ENCODE measurements at regions not wholly inside any gene's neighbourhood (a gene's known extent, or its start where the extent isn't known, plus 50 kb on each side); places are given as distances from the start of the nearest gene placed in this dataset.

- no peak for DNase-seq (ENCODE audit: low spot score)
- intact Hi-C loops (cut with DNase I) = no loop called here
These were observed 127.7 kb upstream of the RAD23B start for GRCh38 chr9:107155244-107155817.

GRCh38 chr9:107158321-107158720 lies 124.8 kb upstream of the RAD23B start:
- intact Hi-C loops (cut with DNase I) = no loop called here
- DNase-seq (ENCODE audit: low spot score) = no peak

GRCh38 chr9:107161338-107161737 lies 121.7 kb upstream of the RAD23B start:
- intact Hi-C loops (cut with DNase I) = no loop called here
- no peak for DNase-seq (ENCODE audit: low spot score)

- DNase-seq (ENCODE audit: low spot score) = no peak
- intact Hi-C loops (cut with DNase I) = no loop called here
These were observed 119.7 kb upstream of the RAD23B start for GRCh38 chr9:107163370-107163769.

- DNase-seq (ENCODE audit: low spot score) = no peak
- intact Hi-C loops (cut with DNase I) = loop anchor here (10.0 kb wide), 1 partner anchor 1265 kb away; no protein-coding TSS in a partner anchor
These were observed 113.3 kb upstream of the RAD23B start for GRCh38 chr9:107169796-107170195.

GRCh38 chr9:107170801-107171200 lies 112.3 kb upstream of the RAD23B start:
- intact Hi-C loops (cut with DNase I) = loop anchor here (10.0 kb wide), 1 partner anchor 1266 kb away; no protein-coding TSS in a partner anchor
- no peak for DNase-seq (ENCODE audit: low spot score)

- intact Hi-C loops (cut with DNase I) = loop anchor here (10.0 kb wide), 1 partner anchor 1268 kb away; no protein-coding TSS in a partner anchor
- DNase-seq (ENCODE audit: low spot score) = no peak
These were observed 110.7 kb upstream of the RAD23B start for GRCh38 chr9:107172160-107172978.

- intact Hi-C loops (cut with DNase I) = loop anchor here (10.0 kb wide), 1 partner anchor 1268 kb away; no protein-coding TSS in a partner anchor
- no peak for DNase-seq (ENCODE audit: low spot score)
These were observed 110.1 kb upstream of the RAD23B start for GRCh38 chr9:107172979-107173347.

GRCh38 chr9:107173422-107174180 lies 109.5 kb upstream of the RAD23B start:
- DNase-seq (ENCODE audit: low spot score) = no peak
- intact Hi-C loops (cut with DNase I) = loop anchor here (10.0 kb wide), 1 partner anchor 1269 kb away; no protein-coding TSS in a partner anchor

- intact Hi-C loops (cut with DNase I) = loop anchor here (10.0 kb wide), 1 partner anchor 1270 kb away; no protein-coding TSS in a partner anchor
- no peak for DNase-seq (ENCODE audit: low spot score)
These were observed 108.6 kb upstream of the RAD23B start for GRCh38 chr9:107174441-107174840.

GRCh38 chr9:107175041-107175440 lies 108.0 kb upstream of the RAD23B start:
- intact Hi-C loops (cut with DNase I) = loop anchor here (5.0 to 10.0 kb wide), 2 partner anchors 77 to 1270 kb away; no protein-coding TSS in a partner anchor
- DNase-seq (ENCODE audit: low spot score) = no peak

- DNase-seq (ENCODE audit: low spot score) = peak; percentile 77
- intact Hi-C loops (cut with DNase I) = loop anchor here (5.0 to 10.0 kb wide), 2 partner anchors 76 to 1271 kb away; no protein-coding TSS in a partner anchor
These were observed 107.2 kb upstream of the RAD23B start for GRCh38 chr9:107175816-107176435.

GRCh38 chr9:107176436-107177151 lies 106.5 kb upstream of the RAD23B start:
- DNase-seq (ENCODE audit: low spot score) = no peak
- intact Hi-C loops (cut with DNase I) = loop anchor here (5.0 to 10.0 kb wide), 2 partner anchors 76 to 1272 kb away; no protein-coding TSS in a partner anchor

- intact Hi-C loops (cut with DNase I) = loop anchor here (5.0 to 10.0 kb wide), 2 partner anchors 75 to 1273 kb away; no protein-coding TSS in a partner anchor
These were observed 105.7 kb upstream of the RAD23B start for GRCh38 chr9:107177243-107177839.

GRCh38 chr9:107177857-107178256 lies 105.2 kb upstream of the RAD23B start:
- intact Hi-C loops (cut with DNase I) = loop anchor here (5.0 to 10.0 kb wide), 2 partner anchors 74 to 1273 kb away; no protein-coding TSS in a partner anchor
- DNase-seq (ENCODE audit: low spot score) = no peak

More at GRCh38 chr9:107177243-107177839, 105.7 kb upstream of the RAD23B start:
- no peak for DNase-seq (ENCODE audit: low spot score)

- no peak for DNase-seq (ENCODE audit: low spot score)
- intact Hi-C loops (cut with DNase I) = loop anchor here (5.0 to 10.0 kb wide), 2 partner anchors 74 to 1273 kb away; no protein-coding TSS in a partner anchor
These were observed 104.8 kb upstream of the RAD23B start for GRCh38 chr9:107178293-107178692.

GRCh38 chr9:107180206-107180605 lies 102.9 kb upstream of the RAD23B start:
- no peak for DNase-seq (ENCODE audit: low spot score)
- intact Hi-C loops (cut with DNase I) = no loop called here

GRCh38 chr9:107183176-107183575 lies 99.9 kb upstream of the RAD23B start:
- intact Hi-C loops (cut with DNase I) = no loop called here
- no peak for DNase-seq (ENCODE audit: low spot score)
